ENCODE measurements at regions not wholly inside any gene's neighbourhood (a gene's known extent, or its start where the extent isn't known, plus 50 kb on each side); places are given as distances from the start of the nearest gene placed in this dataset.

DNA sequence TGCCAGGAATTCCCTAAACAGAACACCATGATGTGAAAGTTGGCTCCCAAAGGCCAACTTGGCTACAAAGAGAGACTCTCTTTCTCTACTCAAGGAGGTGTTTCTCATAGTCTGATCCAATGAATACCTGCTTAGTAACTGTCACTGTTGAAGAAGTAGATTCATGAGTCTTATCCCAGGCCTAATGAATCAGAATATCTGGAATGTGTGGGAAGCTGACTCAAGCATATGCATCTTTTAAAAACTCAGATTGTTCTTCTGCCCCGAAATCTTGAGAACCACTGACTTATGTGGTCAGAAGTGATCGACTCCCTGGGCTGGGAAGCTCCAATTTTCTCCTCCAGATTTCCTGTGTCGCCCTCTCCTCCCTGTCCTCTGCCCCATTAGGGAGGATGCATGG lies 345.6 kb downstream of the PLK2 start:
- Histone ChIP-seq H3K4me1 (peaks cover 4% of the 10 kb centered on the region), H3K4me3 (no peak overlapping the region), H3K27me3 (ENCODE audit: low read depth) (no peaks in the 10 kb centered on the region), H3K36me3 (no peaks in the 10 kb centered on the region), H3K27ac (no peak overlapping the region), H3K9me3 (no peaks in the 10 kb centered on the region)
- TF ChIP-seq, protein P1, sequence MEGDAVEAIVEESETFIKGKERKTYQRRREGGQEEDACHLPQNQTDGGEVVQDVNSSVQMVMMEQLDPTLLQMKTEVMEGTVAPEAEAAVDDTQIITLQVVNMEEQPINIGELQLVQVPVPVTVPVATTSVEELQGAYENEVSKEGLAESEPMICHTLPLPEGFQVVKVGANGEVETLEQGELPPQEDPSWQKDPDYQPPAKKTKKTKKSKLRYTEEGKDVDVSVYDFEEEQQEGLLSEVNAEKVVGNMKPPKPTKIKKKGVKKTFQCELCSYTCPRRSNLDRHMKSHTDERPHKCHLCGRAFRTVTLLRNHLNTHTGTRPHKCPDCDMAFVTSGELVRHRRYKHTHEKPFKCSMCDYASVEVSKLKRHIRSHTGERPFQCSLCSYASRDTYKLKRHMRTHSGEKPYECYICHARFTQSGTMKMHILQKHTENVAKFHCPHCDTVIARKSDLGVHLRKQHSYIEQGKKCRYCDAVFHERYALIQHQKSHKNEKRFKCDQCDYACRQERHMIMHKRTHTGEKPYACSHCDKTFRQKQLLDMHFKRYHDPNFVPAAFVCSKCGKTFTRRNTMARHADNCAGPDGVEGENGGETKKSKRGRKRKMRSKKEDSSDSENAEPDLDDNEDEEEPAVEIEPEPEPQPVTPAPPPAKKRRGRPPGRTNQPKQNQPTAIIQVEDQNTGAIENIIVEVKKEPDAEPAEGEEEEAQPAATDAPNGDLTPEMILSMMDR (IDR thresholded peaks at IDR 0.05), result no peak
- intact Hi-C loops (cut with DNase I), result no loop called here
- DNase-seq, result no peak
- no peak for ATAC-seq

DNA sequence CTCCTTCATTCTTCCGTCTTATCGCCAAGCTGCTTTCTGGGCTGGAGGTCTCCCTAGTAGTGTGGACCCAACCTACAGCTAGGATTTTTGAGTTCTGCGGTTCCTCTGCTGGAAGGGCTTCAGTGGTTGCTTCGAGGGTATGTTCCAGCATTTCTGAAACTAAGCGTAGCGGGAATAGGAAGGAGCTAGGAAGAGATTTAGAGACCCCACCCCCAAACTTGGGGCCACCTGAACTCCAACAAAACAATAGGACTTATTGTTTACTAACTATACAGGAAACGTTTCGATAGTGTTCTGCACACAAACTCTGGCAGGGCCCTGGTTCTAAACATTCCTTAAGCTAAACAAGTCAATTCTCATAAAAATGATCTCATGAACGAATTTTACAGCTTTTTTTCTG lies 346.7 kb downstream of the PLK2 start:
- H3K36me3 ChIP-seq, result no peaks in the 10 kb centered on the region
- ATAC-seq (no peak), DNase-seq (no peak)
- no peaks in the 10 kb centered on the region for H3K27me3 ChIP-seq (ENCODE audit: low read depth)
- TF ChIP-seq, protein P1 (IDR thresholded peaks at IDR 0.05), result no peak
- no peak overlapping the region for H3K27ac ChIP-seq
- peaks cover 4% of the 10 kb centered on the region for H3K4me1 ChIP-seq
- intact Hi-C loops (cut with DNase I), result no loop called here
- H3K9me3 ChIP-seq, result no peaks in the 10 kb centered on the region
- H3K4me3 ChIP-seq, result no peak overlapping the region

DNA sequence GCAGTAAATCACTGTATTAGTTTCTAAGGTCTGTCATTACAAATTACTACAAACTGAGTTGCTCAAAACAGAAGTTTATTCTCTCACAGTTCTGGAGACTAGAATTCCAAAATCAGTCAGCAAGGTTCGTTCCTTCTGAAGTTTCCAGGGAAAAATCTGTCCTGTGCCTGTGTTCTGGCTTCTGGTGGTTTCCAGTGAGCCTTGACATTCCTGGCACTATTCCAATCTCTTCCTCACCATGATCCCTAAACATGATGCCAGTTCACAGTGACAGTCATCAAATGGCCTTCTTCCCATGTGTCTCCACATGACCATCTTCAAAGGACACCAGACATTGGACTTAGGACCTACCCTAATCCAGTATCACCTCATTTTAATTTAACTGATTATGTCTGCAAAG lies 351.4 kb downstream of the PLK2 start:
- ATAC-seq, result no peak
- no peaks in the 10 kb centered on the region for H3K4me1 ChIP-seq
- TF ChIP-seq, protein P1 (IDR thresholded peaks at IDR 0.05), result no peak

DNA sequence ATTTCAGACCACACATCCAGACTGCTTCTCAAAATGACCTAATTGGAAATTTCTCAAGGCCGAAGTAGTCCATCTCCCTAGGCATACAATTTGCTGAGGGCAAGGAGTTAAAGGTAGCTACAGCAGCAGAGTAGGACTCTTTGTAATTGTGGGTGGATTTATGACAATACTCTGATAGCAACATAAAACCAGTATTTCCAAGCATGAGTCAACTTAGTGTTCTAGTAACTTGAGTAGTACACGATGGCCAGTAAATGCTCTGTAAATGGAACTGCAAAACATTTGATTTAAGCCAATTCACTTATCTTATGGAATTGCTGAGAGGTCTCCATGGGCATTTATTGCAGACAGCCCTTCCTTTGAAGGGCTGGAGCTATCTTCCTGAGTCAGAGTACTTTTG lies 352.2 kb downstream of the PLK2 start:
- no peak for DNase-seq
- H3K36me3 ChIP-seq, result no peaks in the 10 kb centered on the region
- intact Hi-C loops (cut with DNase I), result no loop called here
- no peaks in the 10 kb centered on the region for H3K9me3 ChIP-seq
- ATAC-seq, result no peak
- H3K4me3 ChIP-seq, result no peak overlapping the region
- no peak overlapping the region for H3K27ac ChIP-seq
- no peaks in the 10 kb centered on the region for H3K27me3 ChIP-seq (ENCODE audit: low read depth)
- TF ChIP-seq, protein P1 (IDR thresholded peaks at IDR 0.05), result no peak
- no peaks in the 10 kb centered on the region for H3K4me1 ChIP-seq

More for the DNA sequence above, 351.4 kb downstream of the PLK2 start:
- H3K27ac ChIP-seq, result no peak overlapping the region
- DNase-seq, result no peak
- no peak overlapping the region for H3K4me3 ChIP-seq
- H3K9me3 ChIP-seq, result no peaks in the 10 kb centered on the region
- no peaks in the 10 kb centered on the region for H3K27me3 ChIP-seq (ENCODE audit: low read depth)
- intact Hi-C loops (cut with DNase I), result no loop called here
- no peaks in the 10 kb centered on the region for H3K36me3 ChIP-seq

DNA sequence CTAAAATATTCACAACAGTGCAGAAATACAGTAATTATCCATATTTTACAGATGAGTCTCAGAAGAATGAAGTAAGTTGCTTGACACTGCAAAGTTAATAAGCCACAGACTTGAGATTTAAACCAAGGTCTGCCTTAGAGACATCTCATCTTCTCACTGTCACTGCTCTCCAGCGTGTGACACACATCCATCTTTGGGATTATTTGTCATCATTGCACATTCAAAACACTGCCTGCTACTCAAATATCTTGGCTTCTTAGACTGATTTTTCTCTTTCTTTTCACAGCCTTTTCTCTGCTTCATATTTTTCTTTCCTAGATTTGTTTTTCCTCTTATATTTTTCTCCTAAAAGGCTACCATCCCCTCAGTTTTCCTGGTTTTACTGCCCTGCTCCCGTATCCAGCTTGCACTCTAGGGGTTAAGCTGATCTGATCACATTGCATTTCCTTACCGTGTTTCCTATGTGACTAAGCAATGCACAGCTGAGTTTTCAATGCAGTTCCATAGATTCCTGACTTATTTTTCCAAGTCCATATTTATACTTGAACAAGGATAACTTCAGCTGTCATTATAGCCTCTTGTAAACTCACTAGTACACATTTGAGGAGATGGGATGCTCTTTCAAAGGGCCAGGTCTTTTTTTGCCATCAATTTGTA lies 353.0 kb downstream of the PLK2 start:
- TF ChIP-seq, protein P1 (IDR thresholded peaks at IDR 0.05), result no peak
- no peaks in the 10 kb centered on the region for H3K36me3 ChIP-seq
- no peak overlapping the region for H3K4me3 ChIP-seq
- ATAC-seq (no peak), DNase-seq (no peak)
- H3K27ac ChIP-seq, result no peak overlapping the region
- intact Hi-C loops (cut with DNase I), result no loop called here
- H3K4me1 ChIP-seq, result no peaks in the 10 kb centered on the region
- H3K9me3 ChIP-seq, result no peaks in the 10 kb centered on the region
- H3K27me3 ChIP-seq (ENCODE audit: low read depth), result no peaks in the 10 kb centered on the region

All from lower lobe of right lung (tissue), 2 donors.